ENCODE measurements at regions not wholly inside any gene's neighbourhood (a gene's known extent, or its start where the extent isn't known, plus 50 kb on each side); places are given as distances from the start of the nearest gene placed in this dataset.
"Not testable (repeated sequence)": the region's sequence is repeated elsewhere in the genome, so short reads cannot be mapped to it uniquely, and the experiment has no call there.

- DNase-seq (ENCODE audit: low spot score) = no peak
Observed at GRCh38 chr5:103690676-103691075, 128.1 kb upstream of the NUDT12 start.

GRCh38 chr5:103679873-103680272 lies 117.3 kb upstream of the NUDT12 start:
- no peak for DNase-seq (ENCODE audit: low spot score)

- DNase-seq (ENCODE audit: low spot score) = not testable (repeated sequence)
Observed at GRCh38 chr5:103676198-103676597, 113.6 kb upstream of the NUDT12 start.

- DNase-seq (ENCODE audit: low spot score) = no peak
Observed at GRCh38 chr5:103674739-103675138, 112.2 kb upstream of the NUDT12 start.

- DNase-seq (ENCODE audit: low spot score) = no peak
Observed at GRCh38 chr5:103674251-103674650, 111.7 kb upstream of the NUDT12 start.

- no peak for DNase-seq (ENCODE audit: low spot score)
Observed at GRCh38 chr5:103669615-103670014, 107.0 kb upstream of the NUDT12 start.

- DNase-seq (ENCODE audit: low spot score) = no peak
Observed at GRCh38 chr5:103668281-103668680, 105.7 kb upstream of the NUDT12 start.

GRCh38 chr5:103667068-103667467 lies 104.5 kb upstream of the NUDT12 start:
- no peak for DNase-seq (ENCODE audit: low spot score)

GRCh38 chr5:103657301-103657700 lies 94.7 kb upstream of the NUDT12 start:
- DNase-seq (ENCODE audit: low spot score) = no peak

- DNase-seq (ENCODE audit: low spot score) = no peak
Observed at GRCh38 chr5:103648086-103648485, 85.5 kb upstream of the NUDT12 start.

- no peak for DNase-seq (ENCODE audit: low spot score)
Observed at GRCh38 chr5:103646698-103647614, 84.4 kb upstream of the NUDT12 start.

- DNase-seq (ENCODE audit: low spot score) = no peak
Observed at GRCh38 chr5:103645816-103646215, 83.2 kb upstream of the NUDT12 start.

GRCh38 chr5:103638979-103639378 lies 76.4 kb upstream of the NUDT12 start:
- no peak for DNase-seq (ENCODE audit: low spot score)

- DNase-seq (ENCODE audit: low spot score) = no peak
Observed at GRCh38 chr5:103624675-103625074, 62.1 kb upstream of the NUDT12 start.

GRCh38 chr5:103624035-103624480 lies 61.5 kb upstream of the NUDT12 start:
- DNase-seq (ENCODE audit: low spot score) = no peak

- no peak for DNase-seq (ENCODE audit: low spot score)
Observed at GRCh38 chr5:103623425-103623824, 60.8 kb upstream of the NUDT12 start.

- DNase-seq (ENCODE audit: low spot score) = no peak
Observed at GRCh38 chr5:103621548-103621930, 59.0 kb upstream of the NUDT12 start.

- DNase-seq (ENCODE audit: low spot score) = no peak
Observed at GRCh38 chr5:103620851-103621547, 58.4 kb upstream of the NUDT12 start.

GRCh38 chr5:103617913-103618312 lies 55.3 kb upstream of the NUDT12 start:
- peak; percentile 62 for DNase-seq (ENCODE audit: low spot score)

- no peak for DNase-seq (ENCODE audit: low spot score)
Observed at GRCh38 chr5:103617090-103617489, 54.5 kb upstream of the NUDT12 start.

GRCh38 chr5:103612545-103612944 lies 50.0 kb upstream of the NUDT12 start:
- no peak for DNase-seq (ENCODE audit: low spot score)

Measured in umbilical cord (tissue), 1 donor.